ENCODE measurements at regions not wholly inside any gene's neighbourhood (a gene's known extent, or its start where the extent isn't known, plus 50 kb on each side); places are given as distances from the start of the nearest gene placed in this dataset.
"Not testable (repeated sequence)": the region's sequence is repeated elsewhere in the genome, so short reads cannot be mapped to it uniquely, and the experiment has no call there.

DNA sequence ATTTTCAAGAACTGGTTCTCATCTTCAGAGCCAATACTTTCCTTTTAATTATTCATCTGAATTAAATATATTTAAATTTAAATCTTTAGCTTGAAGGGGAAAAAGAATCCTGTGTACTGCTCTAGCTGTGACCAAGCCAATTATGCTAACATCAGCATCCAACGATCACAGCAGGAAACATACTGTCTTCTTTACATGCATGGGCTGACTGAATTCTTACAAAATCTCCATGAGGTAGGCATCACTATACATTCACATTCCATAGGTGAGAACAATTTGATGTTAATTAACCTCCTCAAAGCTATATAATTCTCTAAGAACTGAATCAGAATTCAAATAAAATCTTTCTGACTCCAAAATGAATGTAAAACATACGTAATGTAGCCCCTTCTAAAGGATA lies 118.8 kb upstream of the MAP2 start:
- H3K9ac ChIP-seq (ENCODE audit: insufficient read length): no peak overlapping the region
- H3K4me3 ChIP-seq: no peak overlapping the region
- no peaks in the 10 kb centered on the region for H3K9me3 ChIP-seq (ENCODE audit: low read depth, low read length)
- TF ChIP-seq POLR2AphosphoS5 (IDR thresholded peaks at IDR 0.05; ENCODE audit: borderline replicate concordance, low read depth, low read length): no peak
- TF ChIP-seq EZH2 (IDR thresholded peaks at IDR 0.05): no peak
- no peak for TF ChIP-seq FOXP2 (optimal IDR thresholded peaks at IDR 0.05; ENCODE audit: control extremely low read depth, extremely low read length, insufficient read depth)
- H3K36me3 ChIP-seq (ENCODE audit: insufficient read depth, low read length): no peaks in the 10 kb centered on the region
- H3K27ac ChIP-seq: no peak overlapping the region
- DNase-seq (ENCODE audit: low read depth, low spot score): peak; percentile 5

DNA sequence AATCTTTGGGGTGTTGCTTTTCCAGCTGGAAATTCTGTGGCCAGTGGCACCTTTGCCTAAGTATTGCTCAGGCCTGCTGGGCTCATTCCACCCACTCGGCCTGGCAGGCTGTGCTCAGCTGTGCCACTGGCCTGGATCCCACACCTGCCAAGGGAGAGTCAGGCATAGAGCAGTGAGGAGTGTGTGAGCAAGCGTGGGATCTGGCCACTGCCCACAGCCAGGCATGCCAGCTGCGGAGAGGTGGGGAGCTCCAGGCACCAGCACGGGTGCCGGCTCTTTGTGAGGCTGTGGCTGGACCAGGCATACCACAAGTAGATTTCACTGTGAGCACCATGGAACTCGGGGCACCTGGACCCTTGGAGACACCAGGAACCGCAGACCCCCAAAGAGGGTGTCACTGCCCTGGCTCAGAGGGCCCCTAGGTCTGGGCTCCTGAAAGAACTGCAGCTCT lies 118.1 kb upstream of the MAP2 start:
- no peak overlapping the region for H3K27ac ChIP-seq
- no peak overlapping the region for H3K9ac ChIP-seq (ENCODE audit: insufficient read length)
- no peak for DNase-seq (ENCODE audit: low read depth, low spot score)

GRCh38 chr2:209307161-209308001 lies 116.5 kb upstream of the MAP2 start:
- H3K27ac ChIP-seq: no peak overlapping the region

More for the DNA sequence above, 118.1 kb upstream of the MAP2 start:
- TF ChIP-seq FOXP2 (optimal IDR thresholded peaks at IDR 0.05; ENCODE audit: control extremely low read depth, extremely low read length, insufficient read depth) (no peak), EZH2 (IDR thresholded peaks at IDR 0.05) (no peak), POLR2AphosphoS5 (IDR thresholded peaks at IDR 0.05; ENCODE audit: borderline replicate concordance, low read depth, low read length) (no peak)
- H3K9me3 ChIP-seq (ENCODE audit: low read depth, low read length): no peaks in the 10 kb centered on the region
- no peak overlapping the region for H3K4me3 ChIP-seq
- no peaks in the 10 kb centered on the region for H3K36me3 ChIP-seq (ENCODE audit: insufficient read depth, low read length)

GRCh38 chr2:209308415-209308814 lies 115.4 kb upstream of the MAP2 start:
- H3K36me3 ChIP-seq (ENCODE audit: insufficient read depth, low read length): no peaks in the 10 kb centered on the region
- no peak for DNase-seq (ENCODE audit: low read depth, low spot score)
- H3K9ac ChIP-seq (ENCODE audit: insufficient read length): no peak overlapping the region
- H3K27ac ChIP-seq: no peak overlapping the region
- TF ChIP-seq POLR2AphosphoS5 (IDR thresholded peaks at IDR 0.05; ENCODE audit: borderline replicate concordance, low read depth, low read length) (no peak), EZH2 (IDR thresholded peaks at IDR 0.05) (no peak), FOXP2 (optimal IDR thresholded peaks at IDR 0.05; ENCODE audit: control extremely low read depth, extremely low read length, insufficient read depth) (no peak)
- no peak overlapping the region for H3K4me3 ChIP-seq
- H3K9me3 ChIP-seq (ENCODE audit: low read depth, low read length): no peaks in the 10 kb centered on the region

More at GRCh38 chr2:209307161-209308001, 116.5 kb upstream of the MAP2 start:
- H3K9me3 ChIP-seq (ENCODE audit: low read depth, low read length): no peaks in the 10 kb centered on the region
- H3K36me3 ChIP-seq (ENCODE audit: insufficient read depth, low read length): no peaks in the 10 kb centered on the region
- TF ChIP-seq EZH2 (IDR thresholded peaks at IDR 0.05) (no peak), FOXP2 (optimal IDR thresholded peaks at IDR 0.05; ENCODE audit: control extremely low read depth, extremely low read length, insufficient read depth) (no peak), POLR2AphosphoS5 (IDR thresholded peaks at IDR 0.05; ENCODE audit: borderline replicate concordance, low read depth, low read length) (no peak)
- no peak overlapping the region for H3K4me3 ChIP-seq
- no peak overlapping the region for H3K9ac ChIP-seq (ENCODE audit: insufficient read length)
- no peak for DNase-seq (ENCODE audit: low read depth, low spot score)

DNA sequence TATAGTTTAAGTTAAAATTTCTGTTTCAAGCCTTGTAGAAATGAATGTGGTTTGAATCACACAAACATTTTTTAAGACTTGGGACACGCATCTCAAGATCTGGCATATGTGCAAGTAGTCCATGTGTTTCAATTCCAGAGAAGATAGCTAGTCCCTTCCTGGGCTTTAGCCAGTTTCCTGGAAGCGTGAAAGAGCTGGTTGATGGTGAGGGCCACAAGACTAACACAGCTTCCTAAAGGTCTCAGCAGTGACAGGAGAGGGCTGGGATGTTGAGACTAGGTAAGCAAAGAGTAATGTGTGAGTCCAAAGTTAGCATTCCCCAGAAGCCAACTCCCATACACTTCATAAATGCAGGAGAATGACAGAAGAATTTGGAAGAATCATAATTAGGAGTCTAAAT lies 111.9 kb upstream of the MAP2 start:
- Histone ChIP-seq H3K9ac (ENCODE audit: insufficient read length) (no peak overlapping the region), H3K9me3 (ENCODE audit: low read depth, low read length) (no peaks in the 10 kb centered on the region), H3K36me3 (ENCODE audit: insufficient read depth, low read length) (no peaks in the 10 kb centered on the region), H3K27ac (no peak overlapping the region), H3K4me3 (no peak overlapping the region)
- no peak for DNase-seq (ENCODE audit: low read depth, low spot score)
- no peak for TF ChIP-seq EZH2 (IDR thresholded peaks at IDR 0.05)
- TF ChIP-seq FOXP2 (optimal IDR thresholded peaks at IDR 0.05; ENCODE audit: control extremely low read depth, extremely low read length, insufficient read depth): no peak
- TF ChIP-seq POLR2AphosphoS5 (IDR thresholded peaks at IDR 0.05; ENCODE audit: borderline replicate concordance, low read depth, low read length): no peak

GRCh38 chr2:209312450-209312849 lies 111.4 kb upstream of the MAP2 start:
- not testable (repeated sequence) for H3K27ac ChIP-seq; H3K36me3 ChIP-seq (ENCODE audit: insufficient read depth, low read length); H3K9ac ChIP-seq (ENCODE audit: insufficient read length); H3K9me3 ChIP-seq (ENCODE audit: low read depth, low read length); H3K4me3 ChIP-seq; DNase-seq (ENCODE audit: low read depth, low spot score)

DNA sequence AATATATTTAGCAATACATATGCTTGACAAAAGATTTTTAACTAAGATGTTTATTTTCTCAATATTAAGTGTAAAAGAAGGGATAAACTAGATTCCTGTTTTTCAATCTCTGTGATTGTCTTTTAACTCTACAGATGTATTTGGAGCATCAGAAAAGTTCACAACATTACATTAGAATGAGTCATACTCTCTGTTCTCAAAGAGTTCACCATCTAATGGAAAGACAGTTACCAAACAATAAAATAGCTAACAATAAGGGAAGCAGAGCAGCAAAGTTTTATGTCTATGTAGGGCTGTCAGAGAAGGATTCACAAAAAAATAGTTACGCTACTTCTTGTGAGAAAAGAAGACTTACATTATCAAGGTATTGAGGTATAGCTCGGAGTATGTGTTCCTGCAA lies 109.2 kb upstream of the MAP2 start:
- H3K9ac ChIP-seq (ENCODE audit: insufficient read length): no peak overlapping the region
- H3K9me3 ChIP-seq (ENCODE audit: low read depth, low read length): no peaks in the 10 kb centered on the region
- no peaks in the 10 kb centered on the region for H3K36me3 ChIP-seq (ENCODE audit: insufficient read depth, low read length)
- no peak for TF ChIP-seq POLR2AphosphoS5 (IDR thresholded peaks at IDR 0.05; ENCODE audit: borderline replicate concordance, low read depth, low read length)
- TF ChIP-seq EZH2 (IDR thresholded peaks at IDR 0.05): no peak
- no peak for TF ChIP-seq FOXP2 (optimal IDR thresholded peaks at IDR 0.05; ENCODE audit: control extremely low read depth, extremely low read length, insufficient read depth)
- DNase-seq (ENCODE audit: low read depth, low spot score): no peak
- H3K27ac ChIP-seq: no peak overlapping the region
- no peak overlapping the region for H3K4me3 ChIP-seq

DNA sequence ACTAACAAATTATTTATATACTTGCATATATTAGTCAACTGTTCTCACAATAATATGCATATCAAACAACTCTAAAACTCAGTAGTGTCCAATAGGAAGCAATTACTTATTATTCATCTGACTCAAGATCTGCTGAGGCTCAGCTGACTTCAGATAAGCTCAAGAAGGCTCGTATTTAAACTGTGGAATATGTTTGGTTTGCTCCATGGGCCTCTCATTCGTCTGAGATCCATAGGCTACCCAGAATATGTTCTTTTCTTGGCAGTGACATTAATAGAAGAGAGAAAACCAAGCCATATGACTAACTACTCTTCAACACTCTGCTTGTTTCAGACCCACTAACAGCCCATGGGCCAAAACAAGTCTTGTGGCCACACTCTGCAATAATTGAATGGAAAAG lies 107.7 kb upstream of the MAP2 start:
- no peak overlapping the region for H3K27ac ChIP-seq
- H3K9ac ChIP-seq (ENCODE audit: insufficient read length): no peak overlapping the region
- no peak for TF ChIP-seq EZH2 (IDR thresholded peaks at IDR 0.05)
- no peak for TF ChIP-seq POLR2AphosphoS5 (IDR thresholded peaks at IDR 0.05; ENCODE audit: borderline replicate concordance, low read depth, low read length)
- TF ChIP-seq FOXP2 (optimal IDR thresholded peaks at IDR 0.05; ENCODE audit: control extremely low read depth, extremely low read length, insufficient read depth): no peak
- no peak overlapping the region for H3K4me3 ChIP-seq
- no peaks in the 10 kb centered on the region for H3K36me3 ChIP-seq (ENCODE audit: insufficient read depth, low read length)
- H3K9me3 ChIP-seq (ENCODE audit: low read depth, low read length): no peaks in the 10 kb centered on the region
- no peak for DNase-seq (ENCODE audit: low read depth, low spot score)

DNA sequence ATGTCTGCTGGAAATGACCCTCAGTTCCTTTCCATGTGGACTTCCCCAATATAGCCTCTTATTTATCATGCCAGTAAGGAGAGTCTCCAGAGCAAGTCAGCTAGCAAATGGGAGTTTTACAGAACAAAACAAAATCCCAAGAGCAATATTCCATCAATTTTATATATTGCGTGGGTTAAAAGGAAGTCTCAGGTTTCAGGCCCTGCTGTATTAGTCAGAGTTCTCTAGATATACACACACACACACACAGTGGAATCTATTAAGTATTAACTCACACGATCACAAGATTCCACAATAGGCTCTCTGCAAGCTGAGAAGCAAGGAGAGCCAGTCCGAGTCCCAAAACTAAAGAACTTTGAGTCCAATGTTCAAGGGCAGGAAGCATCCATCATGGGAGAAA lies 102.8 kb upstream of the MAP2 start:
- DNase-seq (ENCODE audit: low read depth, low spot score): no peak
- TF ChIP-seq FOXP2 (optimal IDR thresholded peaks at IDR 0.05; ENCODE audit: control extremely low read depth, extremely low read length, insufficient read depth) (no peak), EZH2 (IDR thresholded peaks at IDR 0.05) (no peak)

More for the DNA sequence above, 102.8 kb upstream of the MAP2 start:
- Histone ChIP-seq H3K36me3 (ENCODE audit: insufficient read depth, low read length) (no peaks in the 10 kb centered on the region), H3K9me3 (ENCODE audit: low read depth, low read length) (no peaks in the 10 kb centered on the region), H3K27ac (no peak overlapping the region), H3K4me3 (no peak overlapping the region), H3K9ac (ENCODE audit: insufficient read length) (no peak overlapping the region)
